ENCODE measurements at regions not wholly inside any gene's neighbourhood (a gene's known extent, or its start where the extent isn't known, plus 50 kb on each side); places are given as distances from the start of the nearest gene placed in this dataset.

DNA sequence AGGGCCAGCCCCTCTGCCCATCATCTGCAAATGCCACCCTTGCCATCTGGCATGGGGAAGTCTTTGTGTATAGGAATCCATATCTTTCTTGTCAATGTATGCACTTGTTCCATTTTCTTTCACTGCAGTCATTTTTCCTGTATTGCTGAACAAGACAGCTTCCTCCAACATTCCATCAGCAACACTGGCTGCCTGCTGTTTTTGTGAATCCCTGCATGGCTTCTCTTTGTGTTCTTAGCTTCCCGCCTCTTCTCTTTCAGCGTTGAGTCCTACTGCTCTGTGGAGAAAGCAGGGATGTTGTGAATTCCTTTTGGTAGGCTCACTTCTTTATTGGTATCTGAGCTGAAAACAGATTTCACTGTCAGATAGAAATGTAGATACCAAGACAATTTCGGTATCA is 150.0 kb downstream of the LPIN1 start:
- TF ChIP-seq POLR2A (IDR thresholded peaks at IDR 0.05; ENCODE audit: low read depth, low read length) (no peak), POLR2AphosphoS5 (IDR thresholded peaks at IDR 0.05; ENCODE audit: low read depth, low read length) (no peak), TAF1 (IDR thresholded peaks at IDR 0.05; ENCODE audit: low read depth, low read length) (no peak)
